ENCODE measurements at regions not wholly inside any gene's neighbourhood (a gene's known extent, or its start where the extent isn't known, plus 50 kb on each side); places are given as distances from the start of the nearest gene placed in this dataset.
"Not testable (repeated sequence)": the region's sequence is repeated elsewhere in the genome, so short reads cannot be mapped to it uniquely, and the experiment has no call there.

- TF ChIP-seq CTCF (IDR thresholded peaks at IDR 0.05); POLR2A (IDR thresholded peaks at IDR 0.05); POLR2AphosphoS5 (IDR thresholded peaks at IDR 0.05; ENCODE audit: insufficient read depth in 1 of 2, low read depth in 1 of 2): not testable (repeated sequence)
These were observed 627.6 kb upstream of the PCDH7 start for GRCh38 chr4:30092420-30093128.

All from vagina (tissue), 2 donors.